ENCODE measurements at regions not wholly inside any gene's neighbourhood (a gene's known extent, or its start where the extent isn't known, plus 50 kb on each side); places are given as distances from the start of the nearest gene placed in this dataset.

DNA sequence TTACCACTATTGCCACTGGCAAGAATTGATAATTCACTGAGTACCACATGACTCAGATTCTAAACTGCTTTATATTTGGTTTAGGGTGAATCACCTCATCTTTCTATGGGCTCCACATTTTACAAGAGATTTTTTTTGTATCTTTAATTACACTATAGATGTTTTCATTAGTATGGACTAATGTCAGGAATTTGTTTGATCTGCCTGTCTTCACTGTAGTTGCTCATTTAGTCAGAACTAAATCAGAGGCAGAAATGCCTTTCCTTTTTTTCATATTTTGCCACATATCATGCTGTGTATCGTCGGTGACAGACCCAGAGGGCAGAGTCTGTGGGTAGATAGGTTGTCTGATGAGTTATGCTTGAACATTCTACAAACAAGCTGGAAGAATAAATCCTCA, 524.1 kb downstream of the METTL15 start:
- H2AFZ ChIP-seq (ENCODE audit: low read depth, low read length) = no peak overlapping the region
- H3K9ac ChIP-seq (ENCODE audit: low read depth, low read length) = no peak overlapping the region
- no peaks in the 10 kb centered on the region for H4K20me1 ChIP-seq (ENCODE audit: insufficient read depth, low read length)
- H3K4me2 ChIP-seq (ENCODE audit: insufficient read depth, low read length) = no peak overlapping the region
- no peak overlapping the region for H3K4me3 ChIP-seq (ENCODE audit: low read depth in 1 of 2, low read length in 2 of 2)
- no peaks in the 10 kb centered on the region for H3K79me2 ChIP-seq (ENCODE audit: insufficient read depth, low read length)
- no peak for ATAC-seq (ENCODE audit: insufficient read depth, low read depth)
- H3K9me3 ChIP-seq (ENCODE audit: insufficient read depth, low read length, severe bottlenecking) = no peaks in the 10 kb centered on the region
- H3K36me3 ChIP-seq (ENCODE audit: insufficient read depth, low read length) = no peaks in the 10 kb centered on the region
- TF ChIP-seq, protein P1, sequence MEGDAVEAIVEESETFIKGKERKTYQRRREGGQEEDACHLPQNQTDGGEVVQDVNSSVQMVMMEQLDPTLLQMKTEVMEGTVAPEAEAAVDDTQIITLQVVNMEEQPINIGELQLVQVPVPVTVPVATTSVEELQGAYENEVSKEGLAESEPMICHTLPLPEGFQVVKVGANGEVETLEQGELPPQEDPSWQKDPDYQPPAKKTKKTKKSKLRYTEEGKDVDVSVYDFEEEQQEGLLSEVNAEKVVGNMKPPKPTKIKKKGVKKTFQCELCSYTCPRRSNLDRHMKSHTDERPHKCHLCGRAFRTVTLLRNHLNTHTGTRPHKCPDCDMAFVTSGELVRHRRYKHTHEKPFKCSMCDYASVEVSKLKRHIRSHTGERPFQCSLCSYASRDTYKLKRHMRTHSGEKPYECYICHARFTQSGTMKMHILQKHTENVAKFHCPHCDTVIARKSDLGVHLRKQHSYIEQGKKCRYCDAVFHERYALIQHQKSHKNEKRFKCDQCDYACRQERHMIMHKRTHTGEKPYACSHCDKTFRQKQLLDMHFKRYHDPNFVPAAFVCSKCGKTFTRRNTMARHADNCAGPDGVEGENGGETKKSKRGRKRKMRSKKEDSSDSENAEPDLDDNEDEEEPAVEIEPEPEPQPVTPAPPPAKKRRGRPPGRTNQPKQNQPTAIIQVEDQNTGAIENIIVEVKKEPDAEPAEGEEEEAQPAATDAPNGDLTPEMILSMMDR (IDR thresholded peaks at IDR 0.05; ENCODE audit: borderline replicate concordance, extremely low read depth, low read length, poor library complexity, severe bottlenecking) = no peak
- TF ChIP-seq EZH2 (IDR thresholded peaks at IDR 0.05; ENCODE audit: borderline replicate concordance, low read depth, low read length, severe bottlenecking) = no peak
- no peak overlapping the region for H3K27ac ChIP-seq (ENCODE audit: low read length)
- no peaks in the 10 kb centered on the region for H3K4me1 ChIP-seq (ENCODE audit: insufficient read depth, low read length)
- no peaks in the 10 kb centered on the region for H3K27me3 ChIP-seq (ENCODE audit: insufficient read depth, low read length, poor library complexity)
- no peak for DNase-seq

GRCh38 chr11:28631148-28631547, 523.0 kb downstream of the METTL15 start:
- no peak for ATAC-seq (ENCODE audit: insufficient read depth, low read depth)

GRCh38 chr11:28629235-28629634, 521.0 kb downstream of the METTL15 start:
- H3K4me2 ChIP-seq (ENCODE audit: insufficient read depth, low read length) = no peak overlapping the region
- H2AFZ ChIP-seq (ENCODE audit: low read depth, low read length) = no peak overlapping the region
- no peak overlapping the region for H3K27ac ChIP-seq (ENCODE audit: low read length)
- no peak overlapping the region for H3K4me3 ChIP-seq (ENCODE audit: low read depth in 1 of 2, low read length in 2 of 2)
- H3K9me3 ChIP-seq (ENCODE audit: insufficient read depth, low read length, severe bottlenecking) = no peaks in the 10 kb centered on the region
- H3K9ac ChIP-seq (ENCODE audit: low read depth, low read length) = no peak overlapping the region
- no peak for DNase-seq
- ATAC-seq (ENCODE audit: insufficient read depth, low read depth) = no peak
- H3K27me3 ChIP-seq (ENCODE audit: insufficient read depth, low read length, poor library complexity) = no peaks in the 10 kb centered on the region
- TF ChIP-seq, protein P1 (IDR thresholded peaks at IDR 0.05; ENCODE audit: borderline replicate concordance, extremely low read depth, low read length, poor library complexity, severe bottlenecking) = no peak
- TF ChIP-seq EZH2 (IDR thresholded peaks at IDR 0.05; ENCODE audit: borderline replicate concordance, low read depth, low read length, severe bottlenecking) = no peak
- no peaks in the 10 kb centered on the region for H4K20me1 ChIP-seq (ENCODE audit: insufficient read depth, low read length)
- no peaks in the 10 kb centered on the region for H3K36me3 ChIP-seq (ENCODE audit: insufficient read depth, low read length)
- no peaks in the 10 kb centered on the region for H3K4me1 ChIP-seq (ENCODE audit: insufficient read depth, low read length)
- no peaks in the 10 kb centered on the region for H3K79me2 ChIP-seq (ENCODE audit: insufficient read depth, low read length)

More at GRCh38 chr11:28631148-28631547, 523.0 kb downstream of the METTL15 start:
- H3K4me2 ChIP-seq (ENCODE audit: insufficient read depth, low read length) = no peak overlapping the region
- H3K27ac ChIP-seq (ENCODE audit: low read length) = no peak overlapping the region
- DNase-seq = no peak
- H3K79me2 ChIP-seq (ENCODE audit: insufficient read depth, low read length) = no peaks in the 10 kb centered on the region
- H3K4me3 ChIP-seq (ENCODE audit: low read depth in 1 of 2, low read length in 2 of 2) = no peak overlapping the region
- H3K9ac ChIP-seq (ENCODE audit: low read depth, low read length) = no peak overlapping the region
- H3K36me3 ChIP-seq (ENCODE audit: insufficient read depth, low read length) = no peaks in the 10 kb centered on the region
- no peaks in the 10 kb centered on the region for H3K27me3 ChIP-seq (ENCODE audit: insufficient read depth, low read length, poor library complexity)
- no peak overlapping the region for H2AFZ ChIP-seq (ENCODE audit: low read depth, low read length)
- H3K4me1 ChIP-seq (ENCODE audit: insufficient read depth, low read length) = no peaks in the 10 kb centered on the region
- H3K9me3 ChIP-seq (ENCODE audit: insufficient read depth, low read length, severe bottlenecking) = no peaks in the 10 kb centered on the region
- H4K20me1 ChIP-seq (ENCODE audit: insufficient read depth, low read length) = no peaks in the 10 kb centered on the region
- no peak for TF ChIP-seq EZH2 (IDR thresholded peaks at IDR 0.05; ENCODE audit: borderline replicate concordance, low read depth, low read length, severe bottlenecking)
- TF ChIP-seq, protein P1 (IDR thresholded peaks at IDR 0.05; ENCODE audit: borderline replicate concordance, extremely low read depth, low read length, poor library complexity, severe bottlenecking) = no peak

GRCh38 chr11:28628412-28628811, 520.2 kb downstream of the METTL15 start:
- H3K27me3 ChIP-seq (ENCODE audit: insufficient read depth, low read length, poor library complexity) = no peaks in the 10 kb centered on the region
- no peak overlapping the region for H2AFZ ChIP-seq (ENCODE audit: low read depth, low read length)
- no peak overlapping the region for H3K4me3 ChIP-seq (ENCODE audit: low read depth in 1 of 2, low read length in 2 of 2)
- no peak for DNase-seq
- no peak overlapping the region for H3K9ac ChIP-seq (ENCODE audit: low read depth, low read length)
- ATAC-seq (ENCODE audit: insufficient read depth, low read depth) = no peak
- no peaks in the 10 kb centered on the region for H4K20me1 ChIP-seq (ENCODE audit: insufficient read depth, low read length)
- no peaks in the 10 kb centered on the region for H3K36me3 ChIP-seq (ENCODE audit: insufficient read depth, low read length)
- TF ChIP-seq EZH2 (IDR thresholded peaks at IDR 0.05; ENCODE audit: borderline replicate concordance, low read depth, low read length, severe bottlenecking) = no peak
- TF ChIP-seq, protein P1 (IDR thresholded peaks at IDR 0.05; ENCODE audit: borderline replicate concordance, extremely low read depth, low read length, poor library complexity, severe bottlenecking) = no peak
- H3K9me3 ChIP-seq (ENCODE audit: insufficient read depth, low read length, severe bottlenecking) = no peaks in the 10 kb centered on the region
- no peaks in the 10 kb centered on the region for H3K4me1 ChIP-seq (ENCODE audit: insufficient read depth, low read length)
- no peaks in the 10 kb centered on the region for H3K79me2 ChIP-seq (ENCODE audit: insufficient read depth, low read length)
- H3K4me2 ChIP-seq (ENCODE audit: insufficient read depth, low read length) = no peak overlapping the region
- no peak overlapping the region for H3K27ac ChIP-seq (ENCODE audit: low read length)

Measured in DND-41 (cell line).